Left colon (tissue), 2 donors: ENCODE measurements at regions not wholly inside any gene's neighbourhood (a gene's known extent, or its start where the extent isn't known, plus 50 kb on each side); places are given as distances from the start of the nearest gene placed in this dataset.
"Not testable (repeated sequence)": the region's sequence is repeated elsewhere in the genome, so short reads cannot be mapped to it uniquely, and the experiment has no call there.

Experiments used
- ATAC-seq: fragments of 200-7000 bp; cut with Tn5 transposase; one replicate; pipeline ENCODE4 v1.9.1; 2020; ENCODE audit warnings: mild to moderate bottlenecking, moderate library complexity
- DNase-seq, 2 donors: peaks; one replicate each; pipeline ENCODE4 v3.0.0-alpha.2; 2020
- intact Hi-C, 2 donors: fragments of 100-400 bp; cut with DNase I in 1 of 2; cut with micrococcal nuclease in 1 of 2; formaldehyde crosslinking; loops; one replicate each; pipeline versions ENCODE4 v1.11.2 to v1.14.0; 2022; cut with DNase I, micrococcal nuclease
- donor health status: DM: no; HTN: no; CAD: no.
- donor health status: DM: yes; HTN: yes; CAD: no.

DNA sequence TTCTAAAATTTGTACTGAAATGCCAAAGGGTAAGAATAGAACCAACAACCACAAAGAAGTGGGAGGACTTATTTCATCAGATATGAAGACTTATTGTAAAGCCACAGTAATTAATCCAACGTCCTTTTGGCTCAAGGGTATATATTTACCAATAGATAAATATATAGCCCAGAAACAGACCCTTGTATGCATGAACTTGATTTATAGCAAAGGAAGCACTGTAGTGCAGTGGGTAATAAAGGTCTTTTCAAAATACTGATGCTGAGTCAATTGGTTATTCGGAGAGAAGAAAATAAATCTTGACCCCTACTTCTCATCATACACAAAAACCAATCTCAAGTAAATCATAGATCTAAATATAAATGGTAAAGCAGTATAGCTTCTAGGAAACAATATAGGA, 200.5 kb upstream of the ST6GAL2 start:
- DNase-seq: no peak
- intact Hi-C loops: no loop called here
- ATAC-seq: no peak

DNA sequence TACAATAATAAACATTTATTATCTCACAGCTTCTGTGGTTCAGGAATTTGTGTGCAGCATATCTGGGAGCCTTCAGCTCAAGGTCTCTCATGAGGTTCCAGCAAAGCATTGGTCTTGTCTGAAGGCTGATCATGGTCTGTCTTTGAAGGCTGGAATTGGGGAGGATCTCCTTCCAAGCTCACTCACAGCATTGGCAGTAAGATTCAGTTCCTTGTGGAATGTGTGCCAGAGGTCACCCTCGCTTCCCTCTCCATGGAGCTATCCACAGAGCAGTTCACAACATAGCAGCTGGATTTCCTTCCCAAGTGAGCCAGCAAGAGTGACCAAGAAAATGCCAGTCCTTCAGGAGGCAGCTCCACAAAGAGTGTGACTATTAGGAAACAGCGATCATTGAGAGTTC, 202.2 kb upstream of the ST6GAL2 start:
- intact Hi-C loops: no loop called here
- DNase-seq: no peak
- no peak for ATAC-seq

DNA sequence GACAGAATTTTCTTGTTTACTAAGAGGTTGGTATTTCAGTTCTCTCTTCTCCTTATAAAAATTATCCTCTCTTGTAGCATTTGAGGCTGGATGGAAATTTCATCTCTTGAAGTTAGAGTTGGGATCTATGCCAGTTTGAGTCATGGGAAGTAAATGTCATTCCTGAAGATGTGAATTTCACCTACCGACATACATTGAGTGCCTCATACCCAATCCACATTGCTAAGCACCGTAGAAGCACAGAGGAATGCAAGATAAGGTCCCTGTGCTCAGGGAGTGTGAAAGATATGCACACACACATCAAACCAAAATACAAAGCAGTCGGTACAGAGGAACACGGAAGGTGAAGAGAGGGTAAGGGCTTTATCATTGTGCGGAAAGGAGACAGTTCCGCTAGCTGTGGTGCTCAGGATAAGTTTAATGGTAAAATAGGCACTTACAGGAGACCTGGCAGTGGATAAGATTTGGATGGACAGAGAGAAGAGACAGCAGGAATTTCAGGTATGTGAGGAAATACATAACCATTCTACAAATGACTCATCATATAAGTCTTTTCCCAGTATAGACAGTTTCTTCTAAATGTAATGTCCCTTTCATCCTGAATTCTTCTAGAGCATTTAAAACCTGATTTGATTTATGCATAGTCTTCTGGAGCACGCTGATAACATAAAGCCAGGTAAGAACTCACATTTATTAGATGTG, 205.3 kb upstream of the ST6GAL2 start:
- intact Hi-C loops: no loop called here
- no peak for DNase-seq
- ATAC-seq: no peak

DNA sequence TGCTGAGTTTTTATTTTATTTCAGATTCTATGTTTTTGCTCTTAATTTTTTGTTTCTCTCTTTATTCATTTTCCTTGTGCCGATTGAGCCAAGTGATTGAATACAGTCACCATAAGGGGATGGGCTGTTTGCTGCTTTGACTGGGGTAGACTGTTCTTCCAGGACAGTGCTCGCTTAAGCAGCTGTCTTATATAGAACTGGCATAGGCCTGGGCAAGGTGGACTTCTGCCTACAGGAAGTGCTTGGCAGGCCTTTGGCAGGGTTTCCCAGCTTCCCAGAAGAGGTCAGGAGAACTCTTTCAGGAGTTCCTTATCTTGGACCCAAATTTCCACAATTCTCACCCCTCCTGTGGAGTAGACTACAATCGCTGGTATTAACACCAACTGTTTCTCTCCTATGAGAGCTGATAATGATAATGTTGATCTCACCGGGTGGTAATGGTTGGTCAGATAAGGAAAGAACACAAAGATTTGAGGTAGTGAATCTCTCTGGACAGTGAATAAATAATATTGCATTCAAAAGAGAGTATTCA, 207.5 kb upstream of the ST6GAL2 start:
- DNase-seq: no peak
- ATAC-seq: no peak
- intact Hi-C loops: no loop called here

DNA sequence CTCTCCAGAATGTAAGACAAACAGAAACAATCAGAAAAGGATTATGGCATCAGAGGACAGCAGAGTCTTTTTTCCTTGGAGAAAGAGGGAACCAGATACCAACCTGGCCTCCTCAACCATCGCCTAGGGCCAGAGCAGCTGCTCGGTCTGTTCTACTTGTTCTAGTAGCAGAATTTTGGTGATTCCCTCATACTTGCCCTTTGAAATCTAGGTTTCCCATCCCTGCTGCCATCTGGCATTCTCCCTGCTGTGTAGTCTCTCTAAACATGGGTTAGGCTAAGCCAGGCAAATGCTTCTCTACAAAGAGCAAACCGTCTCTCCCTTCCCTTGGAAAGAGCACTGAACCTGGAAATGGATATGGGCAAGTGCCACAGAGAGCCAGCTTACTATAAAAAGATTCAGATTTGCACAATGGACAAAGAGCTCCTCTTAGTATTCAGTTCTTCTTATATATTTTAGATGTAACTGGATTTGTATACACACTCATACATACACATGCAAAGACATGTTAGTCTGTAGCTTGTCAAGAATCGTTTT, 208.6 kb upstream of the ST6GAL2 start:
- DNase-seq: no peak
- intact Hi-C loops: no loop called here
- no peak for ATAC-seq

DNA sequence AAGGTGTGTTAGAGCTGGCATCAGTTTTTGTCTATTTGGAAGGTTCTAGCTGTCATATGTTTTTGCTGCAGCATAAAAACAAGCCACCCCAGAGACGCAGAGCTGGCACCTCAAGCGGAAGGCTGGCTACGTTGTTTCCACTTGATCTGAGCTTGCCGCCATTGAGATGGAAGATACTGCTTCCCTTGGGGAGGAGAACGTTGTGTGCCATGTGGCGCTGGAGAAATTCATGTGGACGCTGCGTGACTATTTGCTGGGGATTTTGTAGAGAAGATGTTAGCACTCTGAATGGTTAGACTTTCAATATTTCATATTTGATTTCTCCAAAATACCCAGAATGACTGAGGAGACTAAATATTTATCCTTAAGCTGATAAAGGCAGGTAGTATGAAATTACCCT, 216.2 kb upstream of the ST6GAL2 start:
- intact Hi-C loops: no loop called here
- ATAC-seq (no peak), DNase-seq (no peak)

DNA sequence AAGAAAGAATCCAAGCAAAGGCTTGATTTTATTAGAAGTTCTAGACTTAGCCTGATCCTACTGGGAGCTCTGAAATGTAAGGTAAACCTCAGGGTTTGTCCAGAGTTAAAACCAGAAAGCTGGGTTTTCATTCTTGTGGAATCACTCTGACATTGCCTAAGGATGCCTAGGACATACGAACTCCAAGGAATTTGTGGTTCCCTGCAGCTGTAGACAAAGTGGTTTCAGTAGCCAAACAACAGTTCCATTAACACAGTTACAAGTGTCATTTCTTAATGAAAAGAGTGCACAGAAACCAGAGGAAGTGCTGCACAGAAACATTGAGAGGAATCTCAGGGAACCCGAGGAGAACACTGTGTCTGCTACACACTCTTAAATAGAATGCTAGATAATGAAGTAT, 221.4 kb upstream of the ST6GAL2 start:
- DNase-seq (no peak), ATAC-seq (no peak)
- intact Hi-C loops: no loop called here

DNA sequence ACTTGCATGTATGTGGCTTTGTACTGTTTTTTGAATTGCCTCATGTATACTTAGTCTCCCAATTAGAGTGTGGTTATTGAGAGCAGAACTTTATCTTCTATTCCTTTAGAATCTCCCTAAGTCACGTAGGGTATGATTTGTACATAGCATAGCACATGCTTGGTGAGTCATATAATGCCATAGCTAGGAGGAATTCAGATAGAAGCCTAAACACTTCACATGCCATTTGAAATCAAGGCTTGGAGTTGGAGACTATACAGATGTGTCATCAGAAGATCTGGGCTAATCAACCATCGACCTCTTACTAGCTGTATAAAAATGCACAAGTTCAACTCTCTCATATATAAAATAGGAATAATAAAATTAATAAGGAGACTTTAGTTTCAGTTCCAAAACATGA, 222.6 kb upstream of the ST6GAL2 start:
- intact Hi-C loops: no loop called here
- ATAC-seq: no peak
- DNase-seq: no peak

DNA sequence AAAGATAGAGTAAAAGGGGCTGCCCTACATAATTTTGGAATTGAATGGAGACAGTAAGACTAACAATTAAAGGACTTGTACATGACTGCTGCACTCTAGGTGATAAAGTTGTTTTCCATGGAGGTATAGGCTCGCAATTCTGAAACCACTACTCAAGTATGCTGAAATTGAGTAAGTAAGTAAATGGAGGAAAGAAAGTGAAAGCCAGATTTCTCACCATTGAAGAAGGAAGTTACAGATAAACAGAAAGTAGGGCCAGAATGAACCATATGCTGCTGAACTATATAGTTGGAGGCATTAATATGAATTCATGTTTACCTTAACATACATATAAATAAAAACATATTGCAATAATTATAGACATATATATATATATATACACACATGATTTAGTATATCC, 225.7 kb upstream of the ST6GAL2 start:
- DNase-seq: no peak
- intact Hi-C loops: no loop called here
- ATAC-seq: no peak

DNA sequence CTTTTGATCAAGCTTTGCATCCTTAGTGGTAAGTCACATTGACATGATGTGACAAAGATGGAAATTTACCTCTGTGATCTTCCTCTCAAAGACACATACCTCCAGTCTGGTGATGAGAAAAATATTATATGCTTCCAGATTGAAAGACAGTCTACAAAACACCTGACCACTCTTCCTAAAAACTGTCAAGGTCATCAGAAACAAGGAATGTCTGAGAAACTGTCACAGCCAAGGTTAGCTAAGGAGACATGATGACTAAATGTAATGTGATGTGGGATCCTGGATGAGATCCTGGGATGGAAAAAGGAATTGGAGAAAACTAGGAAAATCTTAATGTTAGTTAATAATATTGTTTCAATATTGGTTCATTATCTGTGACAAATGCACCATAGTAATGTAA, 226.6 kb upstream of the ST6GAL2 start:
- intact Hi-C loops: no loop called here

DNA sequence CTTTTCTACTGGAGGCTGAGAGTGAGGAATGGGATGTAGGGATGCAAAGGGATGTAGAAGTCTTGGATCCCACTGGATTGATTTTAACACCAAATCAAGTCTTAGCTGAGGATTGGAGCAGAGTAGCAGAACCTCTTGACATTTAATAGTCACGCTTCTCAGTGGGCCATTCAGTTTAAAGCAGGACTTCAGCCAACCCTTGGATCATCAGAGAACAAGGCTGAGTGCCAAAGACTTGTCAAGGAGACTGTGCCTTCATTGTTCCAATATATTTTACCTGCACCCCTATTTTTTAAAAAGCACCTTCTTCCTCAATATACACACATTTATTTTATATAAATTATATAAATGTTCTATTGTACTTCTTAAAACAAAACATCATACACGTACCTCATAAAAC, 242.4 kb upstream of the ST6GAL2 start:
- ATAC-seq: no peak
- intact Hi-C loops: no loop called here
- no peak for DNase-seq

More for the DNA sequence above, 226.6 kb upstream of the ST6GAL2 start:
- no peak for DNase-seq
- no peak for ATAC-seq

DNA sequence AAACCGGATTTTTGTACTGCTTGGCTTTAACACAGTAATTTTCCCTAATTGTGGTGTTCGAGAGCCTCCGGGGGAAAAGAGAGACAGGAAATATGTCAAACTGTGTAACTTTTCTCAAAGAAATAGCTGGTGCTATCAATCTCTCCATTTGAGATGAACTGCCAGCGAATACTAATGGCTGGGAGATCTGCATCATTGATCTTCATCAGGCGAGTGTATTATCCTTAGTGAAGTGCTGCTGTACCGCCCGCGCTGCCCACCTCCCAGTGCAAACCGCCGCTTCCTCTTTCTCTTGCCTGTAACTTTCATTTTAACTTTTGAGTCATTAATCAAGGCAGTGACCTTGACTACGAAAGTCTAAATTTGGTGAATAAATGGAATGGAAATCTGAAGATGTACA, 246.1 kb upstream of the ST6GAL2 start:
- DNase-seq (no peak), ATAC-seq (no peak)
- intact Hi-C loops: no loop called here

DNA sequence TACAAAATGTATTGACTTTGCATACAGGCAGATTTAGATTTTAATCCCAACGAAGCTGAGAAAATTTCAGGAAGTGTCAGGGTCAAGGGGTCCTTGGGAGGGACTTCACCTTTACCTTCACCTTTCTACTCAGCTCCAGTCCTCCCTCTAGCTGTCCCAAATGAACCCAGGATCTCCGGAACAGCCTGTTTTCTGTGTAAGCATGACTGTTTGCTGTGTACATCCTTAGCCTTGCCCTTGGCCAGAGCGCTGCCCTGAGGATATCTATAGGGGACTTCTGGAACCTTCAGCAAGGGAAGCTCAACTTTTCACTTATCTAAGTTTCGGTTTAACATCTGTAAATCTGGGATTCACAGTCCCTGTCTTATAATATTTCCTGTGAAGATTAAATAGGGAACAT, 246.8 kb upstream of the ST6GAL2 start:
- intact Hi-C loops: no loop called here
- ATAC-seq (no peak), DNase-seq (no peak)

DNA sequence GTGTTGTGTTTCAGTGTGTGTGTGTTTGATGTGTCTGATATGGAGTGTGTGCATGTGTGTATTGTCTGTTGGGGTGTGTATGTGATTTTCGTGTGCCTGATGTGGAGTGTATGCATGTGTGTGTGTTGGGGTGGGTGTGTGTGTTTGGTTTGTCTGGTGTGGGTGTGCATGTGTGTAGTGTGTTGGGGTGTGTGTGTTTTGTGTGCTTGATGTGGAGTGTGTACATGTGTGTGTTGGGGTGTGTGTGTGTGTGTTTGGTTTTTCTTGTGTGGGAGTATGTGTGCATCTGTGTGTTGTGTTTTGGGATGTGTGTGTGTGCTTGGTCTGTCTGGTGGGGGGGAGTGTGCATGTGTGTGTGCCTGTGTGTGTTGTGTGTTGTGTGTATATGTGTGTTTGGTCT, 247.4 kb upstream of the ST6GAL2 start:
- intact Hi-C loops: no loop called here
- DNase-seq (no peak), ATAC-seq (no peak)

DNA sequence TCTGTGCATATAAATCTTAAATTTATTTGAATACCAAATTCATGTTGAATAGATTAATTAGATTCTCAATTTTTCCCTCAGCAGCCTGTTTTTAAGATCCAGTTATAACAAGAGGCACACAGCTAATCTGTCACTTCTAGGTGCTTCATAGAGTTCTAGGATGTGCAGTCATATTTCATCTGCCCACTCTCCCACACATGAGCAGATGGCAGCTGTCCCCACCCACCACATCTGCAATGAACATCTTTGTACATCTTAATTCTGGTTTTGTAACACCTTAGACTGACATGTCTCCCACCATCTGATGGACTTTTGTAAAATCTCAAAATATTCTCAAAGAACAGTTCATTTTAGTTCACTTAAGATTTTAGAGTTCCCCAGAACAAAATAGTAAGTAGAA, 250.8 kb upstream of the ST6GAL2 start:
- DNase-seq (no peak), ATAC-seq (no peak)
- intact Hi-C loops: no loop called here

DNA sequence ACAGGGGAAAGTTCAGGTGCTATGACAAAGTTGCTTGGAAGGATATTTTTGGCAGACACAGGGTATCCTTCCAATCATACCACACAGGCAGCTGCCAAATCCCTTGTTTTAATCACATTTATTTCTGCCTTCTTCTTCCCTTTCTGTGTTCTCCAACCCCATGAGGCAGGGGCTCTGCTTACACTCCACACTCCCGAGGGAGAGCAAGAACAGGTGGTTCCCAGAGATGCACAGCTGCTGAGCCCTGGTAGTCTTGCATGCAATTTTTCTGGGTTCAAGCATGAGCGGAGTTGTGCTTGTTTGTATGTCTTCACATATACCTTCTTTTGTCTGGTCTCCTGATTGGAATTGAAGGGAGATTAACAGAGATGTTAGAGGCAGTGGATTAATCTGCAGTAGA, 251.7 kb upstream of the ST6GAL2 start:
- DNase-seq (no peak), ATAC-seq (no peak)
- intact Hi-C loops: no loop called here

DNA sequence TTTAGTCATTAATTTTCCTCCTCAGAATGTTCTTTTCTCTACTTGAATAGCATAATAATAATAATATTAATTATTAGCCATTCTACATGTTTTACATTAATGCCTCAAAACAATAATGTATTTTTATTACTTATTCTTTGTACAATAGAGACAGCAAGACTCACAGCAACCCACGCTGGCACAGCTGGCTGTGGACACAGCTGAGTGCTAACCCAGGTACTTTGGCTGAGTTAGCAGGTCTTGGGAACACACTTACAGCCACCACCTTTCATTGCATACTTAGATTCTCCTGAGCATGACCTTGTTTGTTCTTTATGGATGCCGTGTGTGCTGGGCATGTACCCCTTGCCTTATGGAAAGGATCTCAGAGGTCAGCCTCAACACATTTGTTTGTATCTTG, 260.2 kb upstream of the ST6GAL2 start:
- no peak for ATAC-seq
- intact Hi-C loops: no loop called here
- DNase-seq: no peak

DNA sequence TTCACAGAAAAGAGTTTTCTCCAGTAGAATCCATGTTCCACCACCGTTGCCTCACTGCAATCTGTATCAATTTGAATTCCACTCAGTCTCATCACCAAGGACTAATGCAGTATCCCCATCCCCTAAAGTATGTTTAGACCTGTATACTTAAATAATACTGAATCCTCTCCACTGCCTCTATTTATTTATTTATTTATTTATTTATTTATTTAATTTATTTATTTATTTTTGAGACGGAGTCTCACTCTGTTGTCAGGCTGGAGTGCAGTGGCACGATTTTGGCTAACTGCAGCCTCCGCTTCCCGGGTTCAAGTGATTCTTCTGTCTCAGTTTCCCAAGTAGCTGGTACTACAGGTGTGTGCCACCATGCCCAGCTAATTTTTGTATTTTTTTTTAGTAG, 260.7 kb upstream of the ST6GAL2 start:
- ATAC-seq, intact Hi-C loops, DNase-seq: not testable (repeated sequence)

DNA sequence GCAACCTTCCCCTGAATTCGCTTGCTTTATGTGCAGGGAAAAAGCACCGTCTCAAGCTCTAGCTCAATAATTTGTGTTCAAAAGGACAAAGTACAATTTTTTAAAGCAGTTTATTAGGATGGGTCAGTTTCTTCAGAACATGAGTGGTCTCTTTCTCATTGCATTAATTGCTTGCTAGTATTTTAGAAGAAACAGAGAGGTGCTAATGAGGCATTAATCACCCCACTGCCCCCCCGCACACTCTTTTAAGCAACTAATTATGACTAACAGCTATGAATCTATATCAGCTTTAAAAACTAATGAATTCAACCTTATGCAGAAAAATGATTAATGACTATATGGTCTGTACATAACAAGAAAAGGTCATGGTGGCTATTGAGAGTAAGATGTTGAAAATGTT, 262.1 kb upstream of the ST6GAL2 start:
- DNase-seq (no peak), ATAC-seq (no peak)
- intact Hi-C loops: no loop called here

DNA sequence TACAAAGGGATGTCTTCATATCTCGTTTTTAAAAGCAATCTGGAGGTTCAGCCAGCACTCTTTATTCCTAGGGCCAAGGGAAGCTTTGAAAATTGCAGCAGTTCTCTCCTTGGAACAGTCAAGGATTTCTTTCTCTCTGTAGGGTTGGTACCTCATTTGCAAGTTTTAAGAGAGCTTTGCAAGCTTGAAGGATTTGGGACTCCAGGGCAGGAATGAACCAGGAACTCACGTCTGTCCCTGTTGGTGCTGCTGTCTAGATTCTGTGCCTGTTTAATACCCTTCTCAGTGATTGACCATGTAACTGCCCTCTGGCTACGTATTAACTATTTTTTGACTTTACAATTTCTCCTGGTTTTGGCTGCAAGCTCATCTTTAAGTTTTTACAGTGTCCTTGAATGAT, 262.5 kb upstream of the ST6GAL2 start:
- no peak for DNase-seq
- ATAC-seq: no peak

DNA sequence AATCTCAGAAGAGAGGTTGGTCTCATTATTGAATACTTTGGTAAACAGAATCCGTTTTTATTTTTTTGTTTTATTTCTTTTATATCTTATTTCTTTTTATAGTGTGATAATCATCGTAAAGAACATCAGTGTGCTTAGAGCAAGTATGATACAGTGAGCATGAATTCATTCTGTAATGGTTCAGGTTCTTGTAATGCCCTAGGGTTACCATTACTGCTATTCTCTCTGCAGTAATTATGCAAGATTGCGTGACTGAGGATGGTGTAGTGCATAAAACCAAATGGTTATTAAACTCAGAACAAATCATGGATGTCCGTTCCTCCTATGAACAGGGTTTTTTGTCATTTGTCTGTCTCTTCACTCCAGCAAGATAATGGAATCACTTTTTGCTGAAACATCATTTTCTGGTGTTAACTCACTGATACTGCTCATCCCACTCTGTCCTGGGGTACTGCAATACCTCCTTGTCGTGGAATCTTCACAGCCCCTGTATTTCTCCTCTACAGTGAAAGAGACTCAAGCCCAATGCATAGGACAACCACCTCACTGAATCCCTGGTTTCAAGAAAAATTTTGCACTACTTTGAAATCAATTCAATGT, 274.8 kb upstream of the ST6GAL2 start:
- ATAC-seq: no peak

More for the DNA sequence above, 262.5 kb upstream of the ST6GAL2 start:
- intact Hi-C loops: no loop called here

More for the DNA sequence above, 274.8 kb upstream of the ST6GAL2 start:
- intact Hi-C loops: no loop called here
- DNase-seq: no peak
